ENCODE measurements at regions not wholly inside any gene's neighbourhood (a gene's known extent, or its start where the extent isn't known, plus 50 kb on each side); places are given as distances from the start of the nearest gene placed in this dataset.

- no peaks in the 10 kb centered on the region for H3K27me3 ChIP-seq (replicated peaks in 1 of 2; ENCODE audit: control insufficient read depth in 2 of 2, insufficient read depth in 2 of 2, low read length in 1 of 2)
- no peaks in the 10 kb centered on the region for H3K4me1 ChIP-seq (ENCODE audit: control insufficient read depth, insufficient read depth, low read length)
- no peak overlapping the region for H3K9ac ChIP-seq (ENCODE audit: control insufficient read depth, insufficient read depth, low read length)
- no peak overlapping the region for H3K27ac ChIP-seq (ENCODE audit: control insufficient read depth, insufficient read depth)
- no peak overlapping the region for H2AFZ ChIP-seq (ENCODE audit: control insufficient read depth, low read depth, low read length)
- ATAC-seq, result no peak
- no peaks in the 10 kb centered on the region for H3K36me3 ChIP-seq (ENCODE audit: control insufficient read depth in 2 of 2, insufficient read depth in 2 of 2, low read length in 1 of 2)
- no peak overlapping the region for H3K4me2 ChIP-seq (ENCODE audit: control insufficient read depth, insufficient read depth)
- in situ Hi-C loops (cut with MboI) (no loop called here), intact Hi-C loops (cut with micrococcal nuclease; ENCODE audit: unreplicated experiment) (no loop called here)
- WGBS (ENCODE audit: insufficient coverage, insufficient replicate concordance, low lambda C conversion rate, missing lambda C conversion rate), result 50% methylated on average over 2 of the region's 2 CpGs
- no TSS peak for BruUV-seq (replicated peaks)
- ChIA-PET CTCF (interaction anchor here (0.6 kb wide), 1 partner anchor 445 kb away, joined by 3 read pairs; no protein-coding TSS in a partner anchor), POLR2A (interaction anchor here (0.6 kb wide), 1 partner anchor 1626 kb away, joined by 4 read pairs; no protein-coding TSS in a partner anchor), SMC1A (ENCODE audit: uncharacterized antibody, unreplicated experiment) (no interaction called here), RAD21 (ENCODE audit: unreplicated experiment) (no interaction called here)
- DNase-seq (ENCODE audit: low read depth, low spot score), result no peak
- no peak for TF ChIP-seq ZSCAN29 (IDR thresholded peaks at IDR 0.05)
- TF ChIP-seq TARDBP (IDR thresholded peaks at IDR 0.05; ENCODE audit: borderline replicate concordance), result no peak
- no peak for TF ChIP-seq ATF7 (IDR thresholded peaks at IDR 0.05; ENCODE audit: low read depth)
- TF ChIP-seq IKZF2 (IDR thresholded peaks at IDR 0.05), result no peak
- no peak for TF ChIP-seq CTCF (IDR thresholded peaks at IDR 0.05 in 2 of 3, conservative IDR thresholded peaks at IDR 0.05 in 1 of 3; ENCODE audit: control insufficient read depth in 2 of 3, extremely low read depth in 1 of 3, insufficient read depth in 1 of 3, low read depth in 3 of 3, low read length in 3 of 3)
- TF ChIP-seq NR2F1 (conservative IDR thresholded peaks at IDR 0.05), result no peak
- TF ChIP-seq GATAD2B (conservative IDR thresholded peaks at IDR 0.05; ENCODE audit: low read depth), result no peak
- no peak for TF ChIP-seq NR2C1 (IDR thresholded peaks at IDR 0.05)
- TF ChIP-seq ATF2 (IDR thresholded peaks at IDR 0.05; ENCODE audit: low read length), result no peak
- no peak for TF ChIP-seq TCF3 (IDR thresholded peaks at IDR 0.05; ENCODE audit: borderline replicate concordance, insufficient read depth, low read depth, low read length)
- TF ChIP-seq ZBTB40 (IDR thresholded peaks at IDR 0.05; ENCODE audit: borderline replicate concordance), result no peak
- TF ChIP-seq POLR2A (IDR thresholded peaks at IDR 0.05; ENCODE audit: low read depth, low read length), result no peak
- TF ChIP-seq NFYB (IDR thresholded peaks at IDR 0.05; ENCODE audit: insufficient read depth, low read depth, low read length), result no peak
- no peak for TF ChIP-seq EGR1 (IDR thresholded peaks at IDR 0.05; ENCODE audit: borderline replicate concordance in 1 of 2, low read depth in 2 of 2, low read length in 2 of 2)
- TF ChIP-seq MYB (IDR thresholded peaks at IDR 0.05; ENCODE audit: borderline replicate concordance, low read depth, low read length), result no peak
- no peak for TF ChIP-seq TAF1 (IDR thresholded peaks at IDR 0.05; ENCODE audit: borderline replicate concordance, low read depth, low read length)
- no peak for TF ChIP-seq POLR2AphosphoS2 (IDR thresholded peaks at IDR 0.05; ENCODE audit: low read depth, low read length)
- no peak for TF ChIP-seq RAD21 (IDR thresholded peaks at IDR 0.05; ENCODE audit: insufficient read depth, low read depth, low read length)
- no peaks in the 10 kb centered on the region for H3K79me2 ChIP-seq (ENCODE audit: control insufficient read depth, insufficient read depth, low read length)
- no peak overlapping the region for H3K4me3 ChIP-seq
- H3K9me3 ChIP-seq (replicated peaks; ENCODE audit: control insufficient read depth, insufficient read depth, low read length), result no peaks in the 10 kb centered on the region
- no peak for FAIRE-seq
- no peaks in the 10 kb centered on the region for H4K20me1 ChIP-seq (ENCODE audit: control insufficient read depth, insufficient read depth)
Measured at GRCh38 chr5:93921001-93921400, 179.6 kb upstream of the POU5F2 start.

All from GM12878 (cell line).